ENCODE measurements at regions not wholly inside any gene's neighbourhood (a gene's known extent, or its start where the extent isn't known, plus 50 kb on each side); places are given as distances from the start of the nearest gene placed in this dataset.

DNA sequence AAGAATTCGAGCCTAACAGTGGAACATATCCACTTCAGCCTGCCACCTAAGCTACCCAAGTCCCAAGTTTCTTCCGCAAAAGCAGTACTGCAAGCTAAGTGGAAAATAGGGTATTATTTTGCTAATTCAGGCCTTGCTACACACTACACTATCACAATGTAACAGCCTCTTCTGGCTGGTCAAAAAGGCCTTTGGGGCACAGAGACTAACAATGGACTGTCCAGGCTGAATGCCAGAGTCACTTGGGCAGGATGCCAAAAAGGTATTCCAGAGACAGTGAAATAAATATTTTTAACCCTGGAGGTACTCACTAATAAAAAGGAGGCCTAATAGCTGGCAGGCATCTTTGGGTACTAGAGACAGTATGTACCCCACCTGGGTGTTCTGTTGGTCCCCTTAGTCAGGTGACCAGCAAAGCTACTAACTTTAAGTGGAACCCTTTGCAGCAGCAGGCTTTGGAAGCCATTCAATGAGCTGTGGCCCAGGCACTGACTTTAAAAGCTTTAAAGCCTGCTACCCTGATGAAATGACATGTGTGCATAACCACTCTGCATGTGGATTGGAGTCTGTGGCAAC, 692.1 kb downstream of the HTR1B start:
- no peak overlapping the region for H3K27ac ChIP-seq (ENCODE audit: low read depth, low read length)
- no peaks in the 10 kb centered on the region for H4K20me1 ChIP-seq (ENCODE audit: insufficient read depth)
- POLR2A ChIA-PET: no interaction called here
- H3K27me3 ChIP-seq (ENCODE audit: insufficient read depth, low read length): no peaks in the 10 kb centered on the region
- ATAC-seq: no peak
- H2AFZ ChIP-seq (ENCODE audit: low read depth, low read length, poor library complexity, severe bottlenecking): no peak overlapping the region
- H3K36me3 ChIP-seq (ENCODE audit: control insufficient read depth in 1 of 2, insufficient read depth in 2 of 2, low read length in 2 of 2): no peaks in the 10 kb centered on the region
- intact Hi-C loops (cut with micrococcal nuclease): no loop called here
- no TSS peak for BruUV-seq (replicated peaks)
- no peaks in the 10 kb centered on the region for H3K79me2 ChIP-seq (ENCODE audit: insufficient read depth, low read length)
- H3K4me1 ChIP-seq (ENCODE audit: control insufficient read depth in 1 of 2, insufficient read depth in 2 of 2, low read length in 2 of 2): no peaks in the 10 kb centered on the region
- no peak for DNase-seq (ENCODE audit: low read depth, low spot score)
- CTCF ChIA-PET: no interaction called here
- no peak overlapping the region for H3K4me3 ChIP-seq (replicated peaks in 1 of 2; ENCODE audit: low read depth in 1 of 2, low read length in 2 of 2)
- no peaks in the 10 kb centered on the region for H3K9me2 ChIP-seq (ENCODE audit: insufficient read depth)
- H3K9ac ChIP-seq (ENCODE audit: low read length): no peak overlapping the region
- H3K4me2 ChIP-seq (ENCODE audit: low read length): no peak overlapping the region
- TF ChIP-seq POLR2AphosphoS5 (IDR thresholded peaks at IDR 0.05; ENCODE audit: low read depth, low read length) (no peak), ZFX (IDR thresholded peaks at IDR 0.05) (0 out of 2 replicates have a peak, but pooled peaks have one; percentile 9), SIN3A (IDR thresholded peaks at IDR 0.05; ENCODE audit: low read depth) (no peak), POLR2A (IDR thresholded peaks at IDR 0.05; ENCODE audit: borderline replicate concordance, extremely low read depth, insufficient read depth, insufficient read length) (no peak), EZH2 (IDR thresholded peaks at IDR 0.05) (no peak), SP1 (IDR thresholded peaks at IDR 0.05; ENCODE audit: low read depth) (no peak), FOSL1 (IDR thresholded peaks at IDR 0.05; ENCODE audit: low read depth) (no peak), CBX3 (IDR thresholded peaks at IDR 0.05; ENCODE audit: low read depth) (no peak)
- TF ChIP-seq, protein P1, sequence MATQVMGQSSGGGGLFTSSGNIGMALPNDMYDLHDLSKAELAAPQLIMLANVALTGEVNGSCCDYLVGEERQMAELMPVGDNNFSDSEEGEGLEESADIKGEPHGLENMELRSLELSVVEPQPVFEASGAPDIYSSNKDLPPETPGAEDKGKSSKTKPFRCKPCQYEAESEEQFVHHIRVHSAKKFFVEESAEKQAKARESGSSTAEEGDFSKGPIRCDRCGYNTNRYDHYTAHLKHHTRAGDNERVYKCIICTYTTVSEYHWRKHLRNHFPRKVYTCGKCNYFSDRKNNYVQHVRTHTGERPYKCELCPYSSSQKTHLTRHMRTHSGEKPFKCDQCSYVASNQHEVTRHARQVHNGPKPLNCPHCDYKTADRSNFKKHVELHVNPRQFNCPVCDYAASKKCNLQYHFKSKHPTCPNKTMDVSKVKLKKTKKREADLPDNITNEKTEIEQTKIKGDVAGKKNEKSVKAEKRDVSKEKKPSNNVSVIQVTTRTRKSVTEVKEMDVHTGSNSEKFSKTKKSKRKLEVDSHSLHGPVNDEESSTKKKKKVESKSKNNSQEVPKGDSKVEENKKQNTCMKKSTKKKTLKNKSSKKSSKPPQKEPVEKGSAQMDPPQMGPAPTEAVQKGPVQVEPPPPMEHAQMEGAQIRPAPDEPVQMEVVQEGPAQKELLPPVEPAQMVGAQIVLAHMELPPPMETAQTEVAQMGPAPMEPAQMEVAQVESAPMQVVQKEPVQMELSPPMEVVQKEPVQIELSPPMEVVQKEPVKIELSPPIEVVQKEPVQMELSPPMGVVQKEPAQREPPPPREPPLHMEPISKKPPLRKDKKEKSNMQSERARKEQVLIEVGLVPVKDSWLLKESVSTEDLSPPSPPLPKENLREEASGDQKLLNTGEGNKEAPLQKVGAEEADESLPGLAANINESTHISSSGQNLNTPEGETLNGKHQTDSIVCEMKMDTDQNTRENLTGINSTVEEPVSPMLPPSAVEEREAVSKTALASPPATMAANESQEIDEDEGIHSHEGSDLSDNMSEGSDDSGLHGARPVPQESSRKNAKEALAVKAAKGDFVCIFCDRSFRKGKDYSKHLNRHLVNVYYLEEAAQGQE (IDR thresholded peaks at IDR 0.05; ENCODE audit: low read depth): no peak
- RAD21 ChIA-PET (ENCODE audit: low non-redundant PET in 1 of 2, low total read pairs in 2 of 2, uncharacterized antibody in 2 of 2, unreplicated experiment in 2 of 2): no interaction called here
- H3K9me3 ChIP-seq (ENCODE audit: control insufficient read depth in 1 of 2, insufficient read depth in 1 of 2, low read depth in 1 of 2, low read length in 2 of 2): no peaks in the 10 kb centered on the region
